Activated CD4-positive, alpha-beta memory T cell treated with anti-CD3 and anti-CD28 coated beads, Interleukin-2, amount 10 ng/mL, durations not matched to agents 7 days and 5 days (primary cell): ENCODE measurements at regions not wholly inside any gene's neighbourhood (a gene's known extent, or its start where the extent isn't known, plus 50 kb on each side); places are given as distances from the start of the nearest gene placed in this dataset.

Experiments
- CTCF ChIA-PET: fragments of 350-600 bp; sonication (Branson Sonifier 250); formaldehyde crosslinking; loops from one replicate; lab custom pipeline; 2021; ENCODE audit warnings: antibody characterized with exemption, inconsistent platforms; lab: Charles Lee
- POLR2A ChIA-PET: fragments of 350-600 bp; sonication (Branson Sonifier 250); formaldehyde crosslinking; loops from one replicate; lab custom pipeline; 2021; ENCODE audit warnings: antibody characterized with exemption; lab: Charles Lee
- DNase-seq: peaks from one replicate; pipeline ENCODE4 v3.0.0-alpha.2; 2020
- H3K27ac Mint-ChIP-seq: one replicate; pipeline ENCODE4 v1.8.0; 2021; ENCODE audit warnings: mild to moderate bottlenecking, mixed read lengths
- H3K27me3 Mint-ChIP-seq: one replicate; pipeline ENCODE4 v1.8.0; 2021; ENCODE audit warnings: mixed read lengths
- H3K36me3 Mint-ChIP-seq: one replicate; pipeline ENCODE4 v1.8.0; 2021; ENCODE audit warnings: low read depth, mixed read lengths
- H3K4me1 Mint-ChIP-seq: one replicate; pipeline ENCODE4 v1.8.0; 2021; ENCODE audit warnings: mixed read lengths
- H3K4me3 Mint-ChIP-seq: one replicate; pipeline ENCODE4 v1.8.0; 2021; ENCODE audit warnings: mild to moderate bottlenecking, mixed read lengths
- H3K9me3 Mint-ChIP-seq: one replicate; pipeline ENCODE4 v1.8.0; 2021; ENCODE audit warnings: mixed read lengths

GRCh38 chr6:90907931-90908655 lies 321.2 kb upstream of the MAP3K7 start:
- no peak overlapping the region for H3K27ac Mint-ChIP-seq
- H3K4me3 Mint-ChIP-seq = no peak overlapping the region
- DNase-seq = no peak
- H3K4me1 Mint-ChIP-seq = no peaks in the 10 kb centered on the region
- ChIA-PET POLR2A (no interaction called here), CTCF (no interaction called here)
- H3K9me3 Mint-ChIP-seq = no peaks in the 10 kb centered on the region
- no peaks in the 10 kb centered on the region for H3K36me3 Mint-ChIP-seq
- peaks cover 4% of the 10 kb centered on the region for H3K27me3 Mint-ChIP-seq

GRCh38 chr6:90905351-90905750 lies 318.5 kb upstream of the MAP3K7 start:
- no peaks in the 10 kb centered on the region for H3K4me1 Mint-ChIP-seq
- CTCF ChIA-PET = no interaction called here
- H3K36me3 Mint-ChIP-seq = no peaks in the 10 kb centered on the region
- DNase-seq = no peak
- H3K27ac Mint-ChIP-seq = no peak overlapping the region
- no peaks in the 10 kb centered on the region for H3K9me3 Mint-ChIP-seq
- POLR2A ChIA-PET = no interaction called here
- H3K4me3 Mint-ChIP-seq = no peak overlapping the region
- peaks cover 4% of the 10 kb centered on the region for H3K27me3 Mint-ChIP-seq

- Mint-ChIP-seq H3K4me1 (no peaks in the 10 kb centered on the region), H3K27ac (no peak overlapping the region), H3K4me3 (no peak overlapping the region), H3K9me3 (no peaks in the 10 kb centered on the region), H3K36me3 (no peaks in the 10 kb centered on the region), H3K27me3 (peaks cover 4% of the 10 kb centered on the region)
- ChIA-PET POLR2A (no interaction called here), CTCF (no interaction called here)
- no peak for DNase-seq
These were observed 313.2 kb upstream of the MAP3K7 start for GRCh38 chr6:90900034-90900433.

GRCh38 chr6:90898763-90899162 lies 311.9 kb upstream of the MAP3K7 start:
- DNase-seq = no peak
- H3K27me3 Mint-ChIP-seq = peaks cover 8% of the 10 kb centered on the region
- no peaks in the 10 kb centered on the region for H3K36me3 Mint-ChIP-seq
- no peak overlapping the region for H3K27ac Mint-ChIP-seq
- no peaks in the 10 kb centered on the region for H3K4me1 Mint-ChIP-seq
- ChIA-PET CTCF (no interaction called here), POLR2A (no interaction called here)
- no peak overlapping the region for H3K4me3 Mint-ChIP-seq
- H3K9me3 Mint-ChIP-seq = no peaks in the 10 kb centered on the region

GRCh38 chr6:90896075-90896547 lies 309.2 kb upstream of the MAP3K7 start:
- H3K27ac Mint-ChIP-seq = no peak overlapping the region
- peaks cover 9% of the 10 kb centered on the region for H3K27me3 Mint-ChIP-seq
- ChIA-PET CTCF (no interaction called here), POLR2A (no interaction called here)
- no peaks in the 10 kb centered on the region for H3K9me3 Mint-ChIP-seq
- H3K4me3 Mint-ChIP-seq = no peak overlapping the region
- no peak for DNase-seq
- no peaks in the 10 kb centered on the region for H3K36me3 Mint-ChIP-seq
- no peaks in the 10 kb centered on the region for H3K4me1 Mint-ChIP-seq

GRCh38 chr6:90895299-90896074 lies 308.6 kb upstream of the MAP3K7 start:
- no peaks in the 10 kb centered on the region for H3K9me3 Mint-ChIP-seq
- peaks cover 9% of the 10 kb centered on the region for H3K27me3 Mint-ChIP-seq
- ChIA-PET CTCF (interaction anchor here (0.5 kb wide), 1 partner anchor 11 kb away, joined by 3 read pairs; no protein-coding TSS in a partner anchor), POLR2A (no interaction called here)
- no peak overlapping the region for H3K27ac Mint-ChIP-seq
- DNase-seq = no peak
- no peaks in the 10 kb centered on the region for H3K36me3 Mint-ChIP-seq
- H3K4me1 Mint-ChIP-seq = no peaks in the 10 kb centered on the region
- H3K4me3 Mint-ChIP-seq = no peak overlapping the region

- no peaks in the 10 kb centered on the region for H3K4me1 Mint-ChIP-seq
These were observed 307.6 kb upstream of the MAP3K7 start for GRCh38 chr6:90894285-90895130.

GRCh38 chr6:90893400-90893799 lies 306.5 kb upstream of the MAP3K7 start:
- H3K27me3 Mint-ChIP-seq = peaks cover 9% of the 10 kb centered on the region
- no peak overlapping the region for H3K27ac Mint-ChIP-seq
- H3K4me3 Mint-ChIP-seq = no peak overlapping the region
- H3K4me1 Mint-ChIP-seq = no peaks in the 10 kb centered on the region
- no peaks in the 10 kb centered on the region for H3K36me3 Mint-ChIP-seq
- CTCF ChIA-PET = no interaction called here
- POLR2A ChIA-PET = no interaction called here
- no peak for DNase-seq
- no peaks in the 10 kb centered on the region for H3K9me3 Mint-ChIP-seq

More at GRCh38 chr6:90894285-90895130, 307.6 kb upstream of the MAP3K7 start:
- Mint-ChIP-seq H3K4me3 (no peak overlapping the region), H3K27ac (no peak overlapping the region), H3K9me3 (no peaks in the 10 kb centered on the region), H3K36me3 (no peaks in the 10 kb centered on the region), H3K27me3 (peaks cover 9% of the 10 kb centered on the region)
- ChIA-PET CTCF (interaction anchor here (0.5 kb wide), 1 partner anchor 10 kb away, joined by 3 read pairs; no protein-coding TSS in a partner anchor), POLR2A (no interaction called here)
- DNase-seq = no peak

- CTCF ChIA-PET = no interaction called here
These were observed 305.4 kb upstream of the MAP3K7 start for GRCh38 chr6:90892271-90892670.

GRCh38 chr6:90891355-90891754 lies 304.5 kb upstream of the MAP3K7 start:
- Mint-ChIP-seq H3K36me3 (no peaks in the 10 kb centered on the region), H3K27ac (no peak overlapping the region), H3K4me3 (no peak overlapping the region), H3K9me3 (no peaks in the 10 kb centered on the region), H3K4me1 (no peaks in the 10 kb centered on the region), H3K27me3 (peaks cover 11% of the 10 kb centered on the region)
- ChIA-PET CTCF (no interaction called here), POLR2A (no interaction called here)
- no peak for DNase-seq

More at GRCh38 chr6:90892271-90892670, 305.4 kb upstream of the MAP3K7 start:
- Mint-ChIP-seq H3K27ac (no peak overlapping the region), H3K9me3 (no peaks in the 10 kb centered on the region), H3K27me3 (peaks cover 13% of the 10 kb centered on the region), H3K4me1 (no peaks in the 10 kb centered on the region), H3K36me3 (no peaks in the 10 kb centered on the region), H3K4me3 (no peak overlapping the region)
- DNase-seq = no peak
- POLR2A ChIA-PET = no interaction called here

- Mint-ChIP-seq H3K4me3 (no peak overlapping the region), H3K9me3 (no peaks in the 10 kb centered on the region), H3K4me1 (no peaks in the 10 kb centered on the region), H3K36me3 (no peaks in the 10 kb centered on the region), H3K27me3 (peaks cover 9% of the 10 kb centered on the region), H3K27ac (no peak overlapping the region)
- no peak for DNase-seq
- ChIA-PET CTCF (no interaction called here), POLR2A (no interaction called here)
These were observed 303.9 kb upstream of the MAP3K7 start for GRCh38 chr6:90890683-90891330.

GRCh38 chr6:90887764-90888163 lies 300.9 kb upstream of the MAP3K7 start:
- ChIA-PET CTCF (no interaction called here), POLR2A (no interaction called here)
- no peaks in the 10 kb centered on the region for H3K4me1 Mint-ChIP-seq
- H3K27ac Mint-ChIP-seq = no peak overlapping the region
- peaks cover 5% of the 10 kb centered on the region for H3K27me3 Mint-ChIP-seq
- no peaks in the 10 kb centered on the region for H3K36me3 Mint-ChIP-seq
- no peak for DNase-seq
- no peak overlapping the region for H3K4me3 Mint-ChIP-seq
- peaks cover under 1% of the 10 kb centered on the region for H3K9me3 Mint-ChIP-seq
